ENCODE measurements at regions not wholly inside any gene's neighbourhood (a gene's known extent, or its start where the extent isn't known, plus 50 kb on each side); places are given as distances from the start of the nearest gene placed in this dataset.

DNA sequence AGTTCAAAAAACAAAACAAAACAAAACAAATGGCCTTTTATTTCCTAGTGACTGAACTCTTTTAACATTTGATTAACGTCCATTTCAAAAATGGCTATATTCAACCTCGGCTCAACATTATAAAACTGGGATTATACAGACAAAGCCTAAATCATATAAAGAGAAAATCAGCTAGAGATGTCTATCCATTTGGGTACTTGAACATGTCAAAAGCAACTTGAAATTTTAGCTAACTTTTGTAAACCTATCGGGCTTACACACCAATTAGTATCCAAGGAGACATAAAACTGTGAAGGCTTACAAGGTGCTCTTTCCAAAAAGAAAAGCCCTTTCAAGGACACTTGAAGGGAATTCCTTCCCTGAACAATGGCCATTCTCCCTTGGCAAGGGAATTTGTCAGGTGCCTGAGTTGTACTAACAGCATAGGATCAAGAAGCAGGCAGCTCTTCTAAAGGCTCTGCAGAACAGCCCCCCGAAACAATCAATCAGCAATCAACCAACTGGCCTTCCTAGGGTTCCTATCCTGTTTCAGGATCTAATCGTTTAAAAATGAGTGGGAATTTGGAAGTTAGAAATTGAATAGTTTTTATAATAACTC lies 633.7 kb upstream of the HTR2C start:
- TF ChIP-seq EZH2 (IDR thresholded peaks at IDR 0.05; ENCODE audit: borderline replicate concordance, insufficient read depth, low read length, poor library complexity, severe bottlenecking) (no peak), TAF1 (IDR thresholded peaks at IDR 0.05; ENCODE audit: low read depth) (no peak), CTCF (IDR thresholded peaks at IDR 0.05; ENCODE audit: poor library complexity, severe bottlenecking) (no peak), REST (IDR thresholded peaks at IDR 0.05; ENCODE audit: borderline replicate concordance) (no peak), POLR2AphosphoS5 (IDR thresholded peaks at IDR 0.05) (no peak), SMC3 (conservative IDR thresholded peaks at IDR 0.05; ENCODE audit: poor library complexity) (no peak)
